HL-60 (cell line): ENCODE measurements at regions not wholly inside any gene's neighbourhood (a gene's known extent, or its start where the extent isn't known, plus 50 kb on each side); places are given as distances from the start of the nearest gene placed in this dataset.
A peak's percentile ranks its signal among the peaks of the same experiment; 100 is the strongest.

ENCODE experiments used
- DNase-seq, 2 experiments: peaks; one replicate each; pipeline ENCODE4 v3.0.0-alpha.2; 2010 to 2020; ENCODE audit warnings: low read depth in 1 of 2, low spot score in 1 of 2
- H3K27ac ChIP-seq: fragments of 250-450 bp; sonication (Bioruptor Pico); replicated peaks from 2 replicates; pipeline ENCODE4 v1.5.1; 2020; ENCODE audit warnings: mild to moderate bottlenecking, moderate library complexity
- H3K27me3 ChIP-seq: fragments of 250-450 bp; sonication (Bioruptor Pico); 2 replicates; pipeline ENCODE4 v1.5.1; 2021; ENCODE audit warnings: mild to moderate bottlenecking, moderate library complexity; ENCODE audit not compliant: insufficient read depth, poor library complexity, severe bottlenecking
- H3K4me3 ChIP-seq: replicated peaks from 2 replicates; pipeline ENCODE4 v1.5.1; 2011; ENCODE audit warnings: mild to moderate bottlenecking, control low read depth, low read length; ENCODE audit not compliant: insufficient read depth
- GABPA ChIP-seq: IDR thresholded peaks from 2 replicates; pipeline ENCODE4 v1.6.1; 2012; ENCODE audit warnings: low read depth
- POLR2AphosphoS5 ChIP-seq: IDR thresholded peaks from 2 replicates; pipeline ENCODE4 v1.6.1; 2012; ENCODE audit warnings: low read depth
- REST ChIP-seq: IDR thresholded peaks from 2 replicates; pipeline ENCODE4 v1.6.1; 2012; ENCODE audit warnings: low read depth; ENCODE audit not compliant: insufficient replicate concordance
- SPI1 ChIP-seq: IDR thresholded peaks from 2 replicates; pipeline ENCODE4 v1.6.1; 2012; ENCODE audit warnings: low read depth, mild to moderate bottlenecking, borderline replicate concordance
- TF ChIP-seq, protein P1 (sequence below): IDR thresholded peaks from one replicate; pipeline ENCODE4 v1.5.1; 2011; ENCODE audit warnings: low read length, control low read depth, inconsistent platforms; ENCODE audit not compliant: insufficient read depth

DNA sequence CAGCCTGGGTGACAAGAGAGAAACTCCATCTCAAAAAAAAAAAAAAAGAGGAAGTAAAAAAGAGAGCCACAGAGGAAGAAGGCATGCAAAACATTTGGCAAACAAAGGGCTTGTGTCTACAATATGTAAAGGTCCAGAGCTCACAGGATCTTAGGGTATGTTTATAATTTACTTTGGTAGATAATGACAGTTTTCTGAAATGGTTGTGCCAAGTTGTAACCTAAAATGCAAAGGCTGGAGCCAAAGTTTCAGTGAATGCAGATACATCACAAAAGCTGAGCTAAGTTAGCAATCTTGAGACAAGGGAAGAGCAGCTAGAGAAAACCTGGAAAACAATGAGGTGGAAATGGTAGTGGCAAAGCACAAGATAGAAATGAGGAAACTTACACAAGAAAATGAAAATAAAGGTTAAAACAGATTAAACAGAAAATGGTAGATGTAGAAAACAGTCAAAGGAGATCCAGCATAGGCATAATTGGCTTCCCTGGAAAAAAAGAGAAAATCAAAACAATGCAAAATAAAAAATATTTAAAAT lies 77.5 kb upstream of the HK2 start:
- H3K27me3 ChIP-seq: no peaks in the 10 kb centered on the region
- DNase-seq: peak in 1 of 2 experiments; percentile 16
- H3K4me3 ChIP-seq: no peak overlapping the region
- peak overlapping the region; percentile 45 for H3K27ac ChIP-seq
- TF ChIP-seq POLR2AphosphoS5: no peak
- TF ChIP-seq, protein P1, sequence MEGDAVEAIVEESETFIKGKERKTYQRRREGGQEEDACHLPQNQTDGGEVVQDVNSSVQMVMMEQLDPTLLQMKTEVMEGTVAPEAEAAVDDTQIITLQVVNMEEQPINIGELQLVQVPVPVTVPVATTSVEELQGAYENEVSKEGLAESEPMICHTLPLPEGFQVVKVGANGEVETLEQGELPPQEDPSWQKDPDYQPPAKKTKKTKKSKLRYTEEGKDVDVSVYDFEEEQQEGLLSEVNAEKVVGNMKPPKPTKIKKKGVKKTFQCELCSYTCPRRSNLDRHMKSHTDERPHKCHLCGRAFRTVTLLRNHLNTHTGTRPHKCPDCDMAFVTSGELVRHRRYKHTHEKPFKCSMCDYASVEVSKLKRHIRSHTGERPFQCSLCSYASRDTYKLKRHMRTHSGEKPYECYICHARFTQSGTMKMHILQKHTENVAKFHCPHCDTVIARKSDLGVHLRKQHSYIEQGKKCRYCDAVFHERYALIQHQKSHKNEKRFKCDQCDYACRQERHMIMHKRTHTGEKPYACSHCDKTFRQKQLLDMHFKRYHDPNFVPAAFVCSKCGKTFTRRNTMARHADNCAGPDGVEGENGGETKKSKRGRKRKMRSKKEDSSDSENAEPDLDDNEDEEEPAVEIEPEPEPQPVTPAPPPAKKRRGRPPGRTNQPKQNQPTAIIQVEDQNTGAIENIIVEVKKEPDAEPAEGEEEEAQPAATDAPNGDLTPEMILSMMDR: no peak
- no peak for TF ChIP-seq REST
- no peak for TF ChIP-seq GABPA

- Histone ChIP-seq H3K4me3 (no peak overlapping the region), H3K27ac (no peak overlapping the region), H3K27me3 (no peaks in the 10 kb centered on the region)
- DNase-seq: no peak
- TF ChIP-seq, protein P1: no peak
- no peak for TF ChIP-seq REST
- no peak for TF ChIP-seq POLR2AphosphoS5
- no peak for TF ChIP-seq SPI1
- no peak for TF ChIP-seq GABPA
Measured at GRCh38 chr2:74759986-74760385, 73.9 kb upstream of the HK2 start.

DNA sequence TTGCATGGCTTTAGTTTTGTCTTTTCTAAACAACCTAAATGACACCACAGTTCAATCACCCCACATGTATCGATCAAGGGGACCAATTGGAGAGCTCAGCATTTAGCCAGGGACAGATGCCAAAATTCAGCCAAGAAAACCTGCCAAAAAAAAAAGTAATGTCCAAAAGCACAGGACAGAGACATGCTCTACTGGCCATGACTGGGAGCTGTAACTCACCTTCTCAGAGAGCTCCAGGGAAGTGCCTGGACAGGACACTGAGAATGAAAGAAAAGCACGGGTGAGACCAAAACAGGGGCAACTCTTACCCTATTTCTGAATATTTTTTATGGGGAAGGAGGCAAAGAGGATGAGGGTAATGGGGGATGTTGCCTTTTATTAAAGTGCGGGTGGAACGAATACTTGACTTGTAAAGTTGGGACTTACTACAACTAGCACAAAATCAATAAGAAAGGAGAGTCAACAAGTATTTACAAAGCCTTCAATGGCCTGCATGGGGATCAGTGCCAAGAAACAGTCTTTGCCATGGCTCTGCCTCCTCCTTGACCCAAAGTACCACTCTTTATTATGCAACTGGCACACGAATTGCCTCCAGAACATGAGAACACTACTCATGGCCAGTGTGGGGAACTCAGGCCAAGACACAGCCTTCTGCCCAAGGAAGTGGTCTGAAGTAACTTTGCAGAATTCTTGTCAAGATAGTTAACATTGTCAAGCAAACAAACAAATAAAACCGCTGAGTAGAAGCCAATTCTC lies 72.9 kb upstream of the HK2 start:
- Histone ChIP-seq H3K27me3 (no peaks in the 10 kb centered on the region), H3K4me3 (no peak overlapping the region), H3K27ac (no peak overlapping the region)
- DNase-seq: no peak
- no peak for TF ChIP-seq SPI1
- TF ChIP-seq POLR2AphosphoS5: no peak
- no peak for TF ChIP-seq GABPA
- TF ChIP-seq, protein P1: no peak

GRCh38 chr2:74762789-74763188 lies 71.1 kb upstream of the HK2 start:
- no peaks in the 10 kb centered on the region for H3K27me3 ChIP-seq
- no peak overlapping the region for H3K4me3 ChIP-seq
- DNase-seq: peak in 1 of 2 experiments; percentile 11
- no peak overlapping the region for H3K27ac ChIP-seq
- no peak for TF ChIP-seq REST
- TF ChIP-seq, protein P1: no peak
- no peak for TF ChIP-seq SPI1
- no peak for TF ChIP-seq GABPA
- no peak for TF ChIP-seq POLR2AphosphoS5
